ENCODE measurements at regions not wholly inside any gene's neighbourhood (a gene's known extent, or its start where the extent isn't known, plus 50 kb on each side); places are given as distances from the start of the nearest gene placed in this dataset.

DNA sequence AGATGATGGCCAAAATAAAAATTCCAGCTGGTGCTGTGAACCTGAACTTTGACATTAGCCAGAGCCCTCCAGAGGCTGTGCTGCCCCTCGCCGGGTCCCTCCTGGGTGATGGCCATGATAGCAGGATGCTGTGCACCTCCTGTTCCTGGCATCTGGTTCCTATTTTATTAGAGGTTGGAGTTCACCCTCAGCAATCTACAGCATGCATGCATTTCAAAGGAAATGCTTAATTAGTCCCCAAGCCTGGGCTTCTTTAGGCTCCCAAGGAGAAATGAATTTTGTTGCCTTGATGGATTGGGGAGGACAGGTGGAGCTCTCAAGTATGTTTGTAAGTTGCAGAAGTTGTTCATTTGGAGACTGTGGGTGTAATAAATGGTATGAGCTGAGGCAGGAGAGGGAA, 166.9 kb downstream of the GLI2 start:
- no peak for DNase-seq

DNA sequence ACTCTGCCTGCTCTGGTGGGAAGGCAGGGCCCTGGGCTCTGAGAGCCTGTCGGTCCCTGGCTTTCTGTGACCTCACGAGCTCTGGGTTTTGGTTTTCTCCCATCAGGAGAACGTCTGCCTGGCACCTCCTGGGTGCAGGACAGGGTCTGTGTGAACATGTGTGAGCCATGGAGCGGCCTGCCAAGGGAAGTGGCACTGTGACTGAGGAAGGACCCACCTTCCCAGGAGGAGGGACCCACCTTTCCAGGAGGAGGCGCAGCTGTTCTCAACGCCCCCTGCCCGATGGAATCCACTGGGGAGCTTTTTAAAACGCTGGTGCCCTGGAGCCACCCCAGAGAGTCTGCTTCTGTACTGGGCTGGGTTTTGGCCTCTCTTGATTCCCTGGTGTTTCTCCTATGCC, 168.7 kb downstream of the GLI2 start:
- DNase-seq: no peak

DNA sequence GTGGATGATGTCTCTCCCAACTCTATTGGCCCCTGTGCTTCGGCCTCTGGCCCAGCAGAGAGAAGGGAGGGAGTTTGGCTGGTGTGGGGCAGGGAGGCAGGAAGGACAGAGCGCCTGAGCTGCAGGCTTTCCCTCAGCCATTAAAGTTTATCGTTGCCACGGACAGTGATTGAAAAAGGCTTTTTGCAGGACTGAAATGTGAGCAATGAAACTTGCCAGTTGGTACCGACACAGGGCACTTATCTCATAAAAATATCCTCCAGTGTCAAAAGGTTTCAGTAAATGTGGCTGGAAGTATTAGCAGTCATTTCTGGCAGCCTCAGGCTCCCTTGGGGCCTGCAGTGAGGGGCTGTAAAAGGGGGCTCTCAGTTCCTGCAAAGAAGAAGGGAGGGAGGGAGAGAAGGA, 169.2 kb downstream of the GLI2 start:
- no peak for DNase-seq

- DNase-seq: no peak
These were observed 169.6 kb downstream of the GLI2 start for GRCh38 chr2:120905298-120905697.

DNA sequence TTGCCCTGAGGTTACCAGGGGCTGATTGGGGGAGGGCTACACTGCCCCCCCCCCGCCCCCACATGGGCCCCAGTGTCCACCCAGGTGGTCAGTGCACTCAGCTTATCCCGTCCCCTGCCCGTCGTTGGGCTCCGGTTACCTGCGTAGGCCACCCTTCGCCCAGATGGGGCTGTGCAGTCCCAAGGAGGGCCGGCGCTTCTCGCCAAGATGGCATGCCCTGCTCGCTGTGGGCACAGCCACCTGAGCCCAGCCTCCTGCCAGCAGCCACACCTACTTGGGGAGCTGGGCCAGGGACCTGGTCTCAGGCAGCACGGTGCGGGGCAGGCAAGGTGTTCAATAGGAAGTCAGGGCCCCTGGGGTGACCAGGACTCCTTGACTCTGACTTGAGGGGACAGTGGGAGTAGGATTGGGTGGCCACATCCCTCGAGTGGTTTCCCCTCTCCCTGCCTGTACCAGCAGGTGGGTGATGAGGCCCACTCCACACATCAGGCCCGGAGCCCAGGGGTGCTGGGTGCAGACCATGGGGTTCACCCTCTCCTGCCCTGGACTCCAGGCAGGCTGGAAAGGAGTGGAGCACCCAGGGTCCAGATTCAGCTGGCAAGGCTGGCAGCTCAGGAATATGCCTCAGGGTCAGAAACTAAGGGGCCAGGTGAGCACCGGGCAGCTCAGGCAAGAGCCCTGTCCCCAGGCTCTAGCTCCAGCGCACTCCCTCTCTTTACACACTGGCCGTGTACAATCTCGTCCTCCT, 170.3 kb downstream of the GLI2 start:
- DNase-seq: no peak

DNA sequence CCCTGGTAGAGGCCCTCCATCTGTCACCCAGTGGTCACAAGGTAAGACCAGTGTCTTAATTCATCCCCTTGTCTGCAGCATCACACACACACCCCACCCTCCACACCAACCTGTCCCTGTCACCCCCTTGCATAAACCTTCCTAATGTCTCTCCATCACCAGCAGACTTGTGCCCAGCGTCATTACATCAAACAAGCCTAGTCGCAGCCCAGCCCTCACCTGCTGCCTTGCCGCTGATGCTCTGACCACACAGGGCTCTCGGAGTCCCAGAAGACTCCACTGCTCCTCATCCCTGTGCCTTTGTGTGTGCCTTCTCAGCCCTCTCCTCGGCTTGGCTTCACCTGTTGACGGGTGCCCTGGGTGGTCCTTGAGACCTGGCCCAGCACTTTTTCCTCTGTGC, 171.2 kb downstream of the GLI2 start:
- no peak for DNase-seq

- no peak for DNase-seq
These were observed 172.2 kb downstream of the GLI2 start for GRCh38 chr2:120907822-120908221.

- no peak for DNase-seq
These were observed 172.8 kb downstream of the GLI2 start for GRCh38 chr2:120908314-120908975.

DNA sequence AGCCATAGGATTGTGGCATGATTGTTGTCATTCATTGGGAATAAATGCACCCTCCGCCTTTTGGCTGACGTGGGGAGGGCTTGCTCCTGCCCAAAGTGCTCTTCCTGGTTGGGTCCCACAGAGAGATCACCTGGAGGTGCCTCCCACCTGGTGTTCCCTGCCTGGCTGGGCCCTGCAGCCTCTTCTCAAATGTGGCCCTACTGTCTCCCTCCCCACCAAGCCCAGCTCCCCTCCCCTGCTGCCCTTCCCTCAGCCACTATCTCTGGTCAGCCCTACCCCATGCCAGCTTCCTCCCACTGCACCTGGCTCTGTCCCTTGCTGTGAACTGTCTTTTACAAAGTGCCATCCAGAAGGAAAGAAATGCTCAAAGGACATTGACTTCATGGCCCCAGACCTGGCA, 173.4 kb downstream of the GLI2 start:
- no peak for DNase-seq

DNA sequence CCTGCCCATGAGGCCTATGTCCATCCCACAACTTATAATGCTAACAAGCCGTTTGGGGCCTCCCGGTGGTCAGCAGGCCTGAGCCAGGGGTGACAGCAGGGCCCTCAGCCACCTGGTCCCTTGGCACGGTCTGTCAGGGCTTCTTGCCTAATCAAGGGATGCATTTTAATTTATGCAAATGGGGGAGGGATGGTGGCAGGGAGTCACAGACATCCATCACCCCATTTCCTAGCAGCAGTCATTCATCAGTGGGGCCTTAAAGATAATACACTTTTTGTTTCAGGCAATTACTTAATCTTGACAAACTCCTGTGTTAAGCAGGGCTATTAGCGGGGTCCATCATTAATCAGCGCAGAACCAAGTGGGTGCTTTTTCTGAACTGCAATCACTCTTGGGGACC, 174.5 kb downstream of the GLI2 start:
- DNase-seq: no peak

DNA sequence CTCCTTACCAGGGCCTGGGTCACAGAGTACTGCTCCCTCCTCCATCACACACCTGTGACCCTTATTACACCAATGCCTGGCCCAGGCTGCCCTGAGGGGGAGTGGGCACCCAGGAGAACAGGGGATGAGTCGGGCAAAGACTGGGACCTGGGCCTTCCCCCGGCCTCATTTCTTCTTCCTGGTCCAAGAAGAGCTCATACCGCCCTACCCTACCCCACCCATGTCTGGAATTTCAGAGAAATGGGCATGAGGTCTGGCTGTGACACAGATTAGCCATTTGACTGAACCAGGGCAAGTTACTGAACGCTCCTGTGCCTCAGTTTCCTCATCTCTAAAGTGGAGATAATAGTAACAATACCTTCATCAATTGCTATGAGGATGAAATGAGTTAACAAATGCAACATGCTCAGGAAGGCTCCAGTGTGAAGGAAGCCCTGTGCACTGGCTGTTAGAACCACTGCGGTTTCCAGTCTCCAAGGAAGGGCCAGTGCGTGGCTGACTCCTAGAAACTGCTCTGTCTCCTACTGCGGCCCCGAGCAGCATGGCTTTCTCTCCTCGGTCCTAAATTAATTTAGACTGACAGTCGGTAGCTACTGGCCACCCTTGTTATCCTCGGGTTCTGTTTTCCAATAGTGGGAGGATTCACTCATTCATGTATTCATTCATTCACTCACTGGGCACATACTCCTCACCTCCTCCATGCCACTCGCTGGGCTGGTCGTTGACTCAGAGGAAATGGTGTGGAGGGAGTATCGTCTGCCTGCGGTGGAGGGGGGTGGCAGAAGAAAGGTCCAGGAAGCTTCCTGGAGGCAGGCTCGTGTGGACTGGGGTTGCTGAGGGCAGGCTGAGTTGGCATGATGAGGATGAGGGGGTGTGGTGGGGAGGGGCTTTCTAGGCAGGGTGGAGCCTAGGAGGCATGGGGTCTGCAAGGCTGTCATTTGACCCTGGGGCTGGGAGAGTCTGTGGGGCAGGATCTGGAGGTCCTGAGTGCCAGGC, 175.6 kb downstream of the GLI2 start:
- DNase-seq: no peak

DNA sequence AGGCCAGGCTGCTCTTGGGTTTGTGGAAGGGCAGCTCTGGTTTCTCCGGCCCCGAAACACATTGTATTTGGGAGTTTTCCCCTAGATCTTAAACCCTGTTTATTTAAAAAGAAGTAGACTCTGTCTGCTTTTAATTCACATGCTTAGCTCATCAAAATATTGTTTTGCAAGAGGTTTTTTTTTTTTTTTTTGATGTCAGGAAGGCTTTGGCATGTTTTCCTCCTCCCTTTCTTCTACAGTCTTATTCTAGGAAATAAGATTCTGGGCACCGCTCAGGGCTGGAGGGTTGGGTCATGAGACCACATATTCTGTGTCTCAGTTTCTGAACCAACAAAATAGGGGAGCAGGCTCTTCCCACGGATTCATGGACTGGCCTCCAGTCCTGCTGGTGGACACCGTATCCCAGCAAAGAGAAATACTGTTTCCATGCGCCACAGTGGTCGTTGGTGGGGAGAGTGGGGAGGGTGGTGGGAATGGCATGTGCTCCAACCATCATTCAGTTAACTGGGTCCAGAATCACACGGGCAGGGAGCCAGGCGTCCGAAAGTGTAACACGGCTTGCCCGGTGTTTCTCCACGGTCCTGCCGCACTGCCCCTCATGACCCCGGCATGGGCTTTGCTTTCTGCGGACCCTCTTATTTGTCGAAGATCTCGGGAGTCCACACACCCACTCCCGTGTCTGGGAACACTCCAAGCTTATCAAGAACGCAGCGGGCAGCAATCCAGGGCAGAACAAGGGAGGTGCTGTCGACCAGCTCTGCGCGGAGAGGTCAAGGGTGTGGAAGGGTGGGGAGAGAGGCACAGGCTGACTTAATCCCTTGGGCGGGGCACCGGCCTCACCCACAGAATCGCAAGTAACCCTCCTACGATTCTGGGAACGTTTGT, 176.7 kb downstream of the GLI2 start:
- no peak for DNase-seq

DNA sequence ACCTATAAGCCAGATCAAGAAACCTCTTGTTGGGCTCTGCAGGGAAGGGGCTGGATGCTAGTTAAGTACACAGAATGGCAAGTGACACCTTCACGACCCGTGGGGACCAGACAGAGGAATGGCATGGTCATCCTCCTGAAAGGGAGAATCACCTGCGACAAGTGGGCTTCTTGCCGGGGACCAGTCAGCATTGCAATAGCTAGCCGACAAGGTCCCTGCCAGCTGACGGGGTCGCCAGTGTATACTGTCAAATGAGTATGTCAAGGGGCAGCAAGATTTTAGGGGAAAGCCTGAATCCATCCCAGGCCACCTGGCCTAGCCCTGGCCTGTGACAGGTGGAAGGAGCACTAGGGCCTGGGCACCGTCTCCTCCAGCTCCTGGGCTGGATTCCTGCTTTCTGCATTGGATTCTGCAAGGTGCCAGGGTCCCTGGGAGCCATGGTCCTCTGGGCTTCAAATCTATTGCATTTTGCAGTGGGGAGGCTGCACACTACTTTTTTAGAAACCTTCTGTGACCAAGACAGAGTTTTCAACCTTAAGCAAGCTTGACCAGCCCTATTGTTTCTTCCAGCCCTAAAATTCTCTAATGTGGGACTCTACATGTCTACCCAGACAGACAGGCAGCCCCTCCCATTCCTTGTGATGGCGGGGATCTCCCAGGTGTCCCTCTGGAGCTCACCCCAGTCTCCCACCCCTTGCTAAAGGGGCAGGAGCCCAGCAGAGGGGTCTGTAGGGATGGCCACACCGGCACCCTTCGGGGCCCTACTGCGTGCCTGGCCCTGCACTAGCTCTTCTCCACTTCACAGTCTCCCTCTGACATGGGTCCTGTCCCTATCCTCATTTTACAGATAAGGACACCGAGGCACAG, 178.5 kb downstream of the GLI2 start:
- no peak for DNase-seq

- DNase-seq: no peak
These were observed 179.3 kb downstream of the GLI2 start for GRCh38 chr2:120914839-120915521.

- DNase-seq: no peak
These were observed 180.0 kb downstream of the GLI2 start for GRCh38 chr2:120915670-120916069.

DNA sequence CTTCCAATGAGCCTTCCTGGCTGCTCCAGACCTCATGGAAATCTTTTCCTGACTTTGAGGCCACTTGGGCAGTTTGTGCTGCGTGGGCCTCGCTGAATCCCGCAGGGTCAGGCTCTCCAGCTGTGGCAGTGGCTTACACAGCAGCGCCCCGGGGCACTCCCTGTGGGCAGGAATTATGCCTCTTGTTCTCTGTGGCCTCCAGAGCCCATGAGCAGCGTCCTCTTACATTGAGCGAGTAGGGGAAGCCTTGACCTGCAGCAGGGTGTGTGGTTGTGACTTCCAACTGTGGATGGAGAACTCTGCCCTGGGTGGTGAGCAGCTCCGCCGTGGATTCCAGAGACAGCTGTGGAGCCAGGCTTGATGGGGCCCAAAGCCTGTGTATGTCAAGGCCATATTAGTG, 180.8 kb downstream of the GLI2 start:
- no peak for DNase-seq

DNA sequence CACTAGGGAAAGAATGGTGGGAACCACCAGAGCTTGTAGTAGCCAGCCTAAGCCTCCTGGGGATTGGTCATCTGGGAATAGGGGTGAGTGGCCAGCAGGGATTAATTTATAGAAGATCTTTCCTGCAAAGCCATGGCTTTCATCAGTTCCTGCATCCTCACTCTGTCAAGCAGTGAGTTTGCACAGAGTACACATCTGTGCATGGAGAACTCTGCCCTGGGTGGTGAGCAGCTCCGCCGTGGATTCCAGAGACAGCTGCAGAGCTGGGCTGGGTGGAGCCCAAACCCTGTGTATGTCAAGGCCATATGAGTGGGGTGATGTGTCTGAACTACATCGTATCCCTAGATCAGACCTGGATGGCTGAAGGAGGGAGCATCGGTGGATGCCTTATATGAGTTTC, 182.2 kb downstream of the GLI2 start:
- DNase-seq: no peak

- no peak for DNase-seq
These were observed 183.5 kb downstream of the GLI2 start for GRCh38 chr2:120919216-120919615.

GRCh38 chr2:120919771-120920453, 184.2 kb downstream of the GLI2 start:
- DNase-seq: no peak

DNA sequence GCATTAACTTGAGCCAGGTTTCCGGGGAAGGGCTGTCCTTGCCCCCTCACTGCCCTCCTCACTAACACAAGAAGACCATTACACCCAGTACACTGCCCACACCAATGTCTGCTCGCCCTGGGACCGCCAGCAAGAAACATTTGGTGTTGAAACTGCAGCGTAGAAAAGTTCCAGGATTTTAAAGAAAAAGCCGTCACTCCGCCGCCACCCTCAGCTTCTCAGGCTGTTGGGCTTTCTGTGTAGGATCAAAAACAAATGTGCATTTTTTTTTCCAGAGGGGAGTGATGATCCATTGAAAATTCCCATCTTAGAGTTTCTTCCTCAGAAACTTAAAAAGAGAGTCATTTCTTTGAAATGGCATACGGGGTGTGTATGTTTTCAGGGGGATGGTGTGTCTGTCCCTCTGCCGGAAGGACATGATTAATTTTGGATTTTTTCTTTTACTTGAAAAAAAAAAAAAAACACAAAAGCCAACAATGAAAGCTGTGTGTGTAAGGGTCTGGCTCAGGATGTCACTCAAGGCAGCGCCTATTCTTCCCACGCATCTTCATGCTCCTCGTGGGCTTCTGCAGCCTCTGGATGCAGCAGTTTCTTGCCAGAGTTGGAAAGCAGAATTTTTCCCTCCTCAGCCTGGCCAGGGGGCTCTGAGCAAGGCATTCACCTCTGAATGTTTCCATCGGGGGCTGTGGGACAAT, 184.9 kb downstream of the GLI2 start:
- no peak for DNase-seq

Measured in NCI-H1092 treated with DMSO at 0.1 percent for 48 hours (cell line).